ENCODE measurements at regions not wholly inside any gene's neighbourhood (a gene's known extent, or its start where the extent isn't known, plus 50 kb on each side); places are given as distances from the start of the nearest gene placed in this dataset.

DNA sequence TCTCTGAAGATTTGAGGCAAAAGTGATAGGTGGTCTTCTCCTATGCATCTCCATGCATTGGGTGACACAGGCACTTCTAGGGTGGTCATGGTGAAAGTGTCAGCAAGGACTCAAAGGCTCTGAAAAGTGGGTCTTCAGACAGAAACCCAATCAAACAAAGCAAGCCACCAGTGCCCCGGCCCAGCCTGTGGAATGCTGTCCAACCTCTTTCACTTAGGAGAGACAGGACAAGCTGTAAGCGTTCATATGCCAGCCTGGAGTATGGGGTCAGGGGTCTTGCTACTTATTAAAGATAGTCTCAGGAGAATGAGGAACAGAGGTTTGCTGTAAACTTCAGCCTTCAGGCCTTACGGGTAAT, 324.5 kb downstream of the GADD45G start:
- Mint-ChIP-seq H3K36me3 (ENCODE audit: low read depth) (no peaks in the 10 kb centered on the region), H3K9me3 (no peaks in the 10 kb centered on the region), H3K27ac (no peak overlapping the region), H3K4me3 (no peak overlapping the region), H3K4me1 (peaks cover 6% of the 10 kb centered on the region; the same call in 2 of the 3 replicates), H3K27me3 (ENCODE audit: insufficient read depth, low read depth, poor library complexity) (peaks cover 5% of the 10 kb centered on the region)
- Histone ChIP-seq H3K9me2 (ENCODE audit: insufficient read depth) (peaks cover 6% of the 10 kb centered on the region; the same call in 1 of the 2 replicates), H2AFZ (no peak overlapping the region), H3K4me2 (no peak overlapping the region), H3F3A (replicated peaks; ENCODE audit: low read depth) (no peaks in the 10 kb centered on the region), H3K27ac (ENCODE audit: low read depth) (no peak overlapping the region), H3K27me3 (ENCODE audit: insufficient read depth) (no peaks in the 10 kb centered on the region), H3K4me3 (no peak overlapping the region), H3K79me2 (replicated peaks; ENCODE audit: insufficient read depth) (no peaks in the 10 kb centered on the region), H3K36me3 (ENCODE audit: insufficient read depth) (no peaks in the 10 kb centered on the region), H4K20me1 (replicated peaks; ENCODE audit: insufficient read depth) (no peaks in the 10 kb centered on the region), H3K4me1 (ENCODE audit: insufficient read depth) (no peaks in the 10 kb centered on the region)
- ATAC-seq (no peak), DNase-seq (ENCODE audit: low spot score) (no peak)
- no peak for TF ChIP-seq NANOG (IDR thresholded peaks at IDR 0.05; ENCODE audit: borderline replicate concordance)
- TF ChIP-seq, protein P1, sequence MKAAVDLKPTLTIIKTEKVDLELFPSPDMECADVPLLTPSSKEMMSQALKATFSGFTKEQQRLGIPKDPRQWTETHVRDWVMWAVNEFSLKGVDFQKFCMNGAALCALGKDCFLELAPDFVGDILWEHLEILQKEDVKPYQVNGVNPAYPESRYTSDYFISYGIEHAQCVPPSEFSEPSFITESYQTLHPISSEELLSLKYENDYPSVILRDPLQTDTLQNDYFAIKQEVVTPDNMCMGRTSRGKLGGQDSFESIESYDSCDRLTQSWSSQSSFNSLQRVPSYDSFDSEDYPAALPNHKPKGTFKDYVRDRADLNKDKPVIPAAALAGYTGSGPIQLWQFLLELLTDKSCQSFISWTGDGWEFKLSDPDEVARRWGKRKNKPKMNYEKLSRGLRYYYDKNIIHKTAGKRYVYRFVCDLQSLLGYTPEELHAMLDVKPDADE (IDR thresholded peaks at IDR 0.05) = no peak
- no peak for TF ChIP-seq EZH2phosphoT487 (IDR thresholded peaks at IDR 0.05; ENCODE audit: unreplicated experiment)
- TF ChIP-seq JUNB (IDR thresholded peaks at IDR 0.05; ENCODE audit: unreplicated experiment) = no peak
- no peak for TF ChIP-seq ZNF114 (CRISPR knock-in tag; IDR thresholded peaks at IDR 0.05)
- no peak for TF ChIP-seq CREB1 (CRISPR knock-in tag; IDR thresholded peaks at IDR 0.05; ENCODE audit: low read depth)
- TF ChIP-seq, protein P2, sequence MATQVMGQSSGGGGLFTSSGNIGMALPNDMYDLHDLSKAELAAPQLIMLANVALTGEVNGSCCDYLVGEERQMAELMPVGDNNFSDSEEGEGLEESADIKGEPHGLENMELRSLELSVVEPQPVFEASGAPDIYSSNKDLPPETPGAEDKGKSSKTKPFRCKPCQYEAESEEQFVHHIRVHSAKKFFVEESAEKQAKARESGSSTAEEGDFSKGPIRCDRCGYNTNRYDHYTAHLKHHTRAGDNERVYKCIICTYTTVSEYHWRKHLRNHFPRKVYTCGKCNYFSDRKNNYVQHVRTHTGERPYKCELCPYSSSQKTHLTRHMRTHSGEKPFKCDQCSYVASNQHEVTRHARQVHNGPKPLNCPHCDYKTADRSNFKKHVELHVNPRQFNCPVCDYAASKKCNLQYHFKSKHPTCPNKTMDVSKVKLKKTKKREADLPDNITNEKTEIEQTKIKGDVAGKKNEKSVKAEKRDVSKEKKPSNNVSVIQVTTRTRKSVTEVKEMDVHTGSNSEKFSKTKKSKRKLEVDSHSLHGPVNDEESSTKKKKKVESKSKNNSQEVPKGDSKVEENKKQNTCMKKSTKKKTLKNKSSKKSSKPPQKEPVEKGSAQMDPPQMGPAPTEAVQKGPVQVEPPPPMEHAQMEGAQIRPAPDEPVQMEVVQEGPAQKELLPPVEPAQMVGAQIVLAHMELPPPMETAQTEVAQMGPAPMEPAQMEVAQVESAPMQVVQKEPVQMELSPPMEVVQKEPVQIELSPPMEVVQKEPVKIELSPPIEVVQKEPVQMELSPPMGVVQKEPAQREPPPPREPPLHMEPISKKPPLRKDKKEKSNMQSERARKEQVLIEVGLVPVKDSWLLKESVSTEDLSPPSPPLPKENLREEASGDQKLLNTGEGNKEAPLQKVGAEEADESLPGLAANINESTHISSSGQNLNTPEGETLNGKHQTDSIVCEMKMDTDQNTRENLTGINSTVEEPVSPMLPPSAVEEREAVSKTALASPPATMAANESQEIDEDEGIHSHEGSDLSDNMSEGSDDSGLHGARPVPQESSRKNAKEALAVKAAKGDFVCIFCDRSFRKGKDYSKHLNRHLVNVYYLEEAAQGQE (IDR thresholded peaks at IDR 0.05; ENCODE audit: unreplicated experiment) = no peak
- TF ChIP-seq, protein P3, sequence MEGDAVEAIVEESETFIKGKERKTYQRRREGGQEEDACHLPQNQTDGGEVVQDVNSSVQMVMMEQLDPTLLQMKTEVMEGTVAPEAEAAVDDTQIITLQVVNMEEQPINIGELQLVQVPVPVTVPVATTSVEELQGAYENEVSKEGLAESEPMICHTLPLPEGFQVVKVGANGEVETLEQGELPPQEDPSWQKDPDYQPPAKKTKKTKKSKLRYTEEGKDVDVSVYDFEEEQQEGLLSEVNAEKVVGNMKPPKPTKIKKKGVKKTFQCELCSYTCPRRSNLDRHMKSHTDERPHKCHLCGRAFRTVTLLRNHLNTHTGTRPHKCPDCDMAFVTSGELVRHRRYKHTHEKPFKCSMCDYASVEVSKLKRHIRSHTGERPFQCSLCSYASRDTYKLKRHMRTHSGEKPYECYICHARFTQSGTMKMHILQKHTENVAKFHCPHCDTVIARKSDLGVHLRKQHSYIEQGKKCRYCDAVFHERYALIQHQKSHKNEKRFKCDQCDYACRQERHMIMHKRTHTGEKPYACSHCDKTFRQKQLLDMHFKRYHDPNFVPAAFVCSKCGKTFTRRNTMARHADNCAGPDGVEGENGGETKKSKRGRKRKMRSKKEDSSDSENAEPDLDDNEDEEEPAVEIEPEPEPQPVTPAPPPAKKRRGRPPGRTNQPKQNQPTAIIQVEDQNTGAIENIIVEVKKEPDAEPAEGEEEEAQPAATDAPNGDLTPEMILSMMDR (conservative IDR thresholded peaks at IDR 0.05; ENCODE audit: low read depth in 2 of 2) = no peak
- TF ChIP-seq ZNF331 (CRISPR knock-in tag; IDR thresholded peaks at IDR 0.05; ENCODE audit: low read depth) = no peak
- TF ChIP-seq POLR2AphosphoS5 (IDR thresholded peaks at IDR 0.05; ENCODE audit: low read depth) = no peak
- TF ChIP-seq, protein P4, sequence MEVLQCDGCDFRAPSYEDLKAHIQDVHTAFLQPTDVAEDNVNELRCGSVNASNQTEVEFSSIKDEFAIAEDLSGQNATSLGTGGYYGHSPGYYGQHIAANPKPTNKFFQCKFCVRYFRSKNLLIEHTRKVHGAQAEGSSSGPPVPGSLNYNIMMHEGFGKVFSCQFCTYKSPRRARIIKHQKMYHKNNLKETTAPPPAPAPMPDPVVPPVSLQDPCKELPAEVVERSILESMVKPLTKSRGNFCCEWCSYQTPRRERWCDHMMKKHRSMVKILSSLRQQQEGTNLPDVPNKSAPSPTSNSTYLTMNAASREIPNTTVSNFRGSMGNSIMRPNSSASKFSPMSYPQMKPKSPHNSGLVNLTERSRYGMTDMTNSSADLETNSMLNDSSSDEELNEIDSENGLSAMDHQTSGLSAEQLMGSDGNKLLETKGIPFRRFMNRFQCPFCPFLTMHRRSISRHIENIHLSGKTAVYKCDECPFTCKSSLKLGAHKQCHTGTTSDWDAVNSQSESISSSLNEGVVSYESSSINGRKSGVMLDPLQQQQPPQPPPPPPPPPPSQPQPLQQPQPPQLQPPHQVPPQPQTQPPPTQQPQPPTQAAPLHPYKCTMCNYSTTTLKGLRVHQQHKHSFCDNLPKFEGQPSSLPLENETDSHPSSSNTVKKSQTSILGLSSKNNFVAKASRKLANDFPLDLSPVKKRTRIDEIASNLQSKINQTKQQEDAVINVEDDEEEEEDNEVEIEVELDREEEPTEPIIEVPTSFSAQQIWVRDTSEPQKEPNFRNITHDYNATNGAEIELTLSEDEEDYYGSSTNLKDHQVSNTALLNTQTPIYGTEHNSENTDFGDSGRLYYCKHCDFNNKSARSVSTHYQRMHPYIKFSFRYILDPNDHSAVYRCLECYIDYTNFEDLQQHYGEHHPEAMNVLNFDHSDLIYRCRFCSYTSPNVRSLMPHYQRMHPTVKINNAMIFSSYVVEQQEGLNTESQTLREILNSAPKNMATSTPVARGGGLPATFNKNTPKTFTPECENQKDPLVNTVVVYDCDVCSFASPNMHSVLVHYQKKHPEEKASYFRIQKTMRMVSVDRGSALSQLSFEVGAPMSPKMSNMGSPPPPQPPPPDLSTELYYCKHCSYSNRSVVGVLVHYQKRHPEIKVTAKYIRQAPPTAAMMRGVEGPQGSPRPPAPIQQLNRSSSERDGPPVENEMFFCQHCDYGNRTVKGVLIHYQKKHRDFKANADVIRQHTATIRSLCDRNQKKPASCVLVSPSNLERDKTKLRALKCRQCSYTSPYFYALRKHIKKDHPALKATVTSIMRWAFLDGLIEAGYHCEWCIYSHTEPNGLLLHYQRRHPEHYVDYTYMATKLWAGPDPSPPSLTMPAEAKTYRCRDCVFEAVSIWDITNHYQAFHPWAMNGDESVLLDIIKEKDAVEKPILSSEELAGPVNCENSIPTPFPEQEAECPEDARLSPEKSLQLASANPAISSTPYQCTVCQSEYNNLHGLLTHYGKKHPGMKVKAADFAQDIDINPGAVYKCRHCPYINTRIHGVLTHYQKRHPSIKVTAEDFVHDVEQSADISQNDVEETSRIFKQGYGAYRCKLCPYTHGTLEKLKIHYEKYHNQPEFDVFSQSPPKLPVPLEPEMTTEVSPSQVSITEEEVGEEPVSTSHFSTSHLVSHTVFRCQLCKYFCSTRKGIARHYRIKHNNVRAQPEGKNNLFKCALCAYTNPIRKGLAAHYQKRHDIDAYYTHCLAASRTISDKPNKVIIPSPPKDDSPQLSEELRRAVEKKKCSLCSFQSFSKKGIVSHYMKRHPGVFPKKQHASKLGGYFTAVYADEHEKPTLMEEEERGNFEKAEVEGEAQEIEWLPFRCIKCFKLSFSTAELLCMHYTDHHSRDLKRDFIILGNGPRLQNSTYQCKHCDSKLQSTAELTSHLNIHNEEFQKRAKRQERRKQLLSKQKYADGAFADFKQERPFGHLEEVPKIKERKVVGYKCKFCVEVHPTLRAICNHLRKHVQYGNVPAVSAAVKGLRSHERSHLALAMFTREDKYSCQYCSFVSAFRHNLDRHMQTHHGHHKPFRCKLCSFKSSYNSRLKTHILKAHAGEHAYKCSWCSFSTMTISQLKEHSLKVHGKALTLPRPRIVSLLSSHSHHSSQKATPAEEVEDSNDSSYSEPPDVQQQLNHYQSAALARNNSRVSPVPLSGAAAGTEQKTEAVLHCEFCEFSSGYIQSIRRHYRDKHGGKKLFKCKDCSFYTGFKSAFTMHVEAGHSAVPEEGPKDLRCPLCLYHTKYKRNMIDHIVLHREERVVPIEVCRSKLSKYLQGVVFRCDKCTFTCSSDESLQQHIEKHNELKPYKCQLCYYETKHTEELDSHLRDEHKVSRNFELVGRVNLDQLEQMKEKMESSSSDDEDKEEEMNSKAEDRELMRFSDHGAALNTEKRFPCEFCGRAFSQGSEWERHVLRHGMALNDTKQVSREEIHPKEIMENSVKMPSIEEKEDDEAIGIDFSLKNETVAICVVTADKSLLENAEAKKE (CRISPR knock-in tag; IDR thresholded peaks at IDR 0.05) = no peak
- no peak for TF ChIP-seq EZH2 (IDR thresholded peaks at IDR 0.05; ENCODE audit: low read depth, unreplicated experiment)
- TF ChIP-seq STAT1 (IDR thresholded peaks at IDR 0.05; ENCODE audit: unreplicated experiment) = no peak

Data from GM23338 (cell line).